HPDE6-E6E7 (cell line): ENCODE measurements at regions not wholly inside any gene's neighbourhood (a gene's known extent, or its start where the extent isn't known, plus 50 kb on each side); places are given as distances from the start of the nearest gene placed in this dataset.

Source experiments
- DNase-seq: peaks from one replicate; pipeline ENCODE4 v3.0.0; 2011; ENCODE audit warnings: missing footprints; ENCODE audit errors: extremely low spot score

- no peak for DNase-seq
Measured at GRCh38 chr21:35849144-35849543, 211.2 kb downstream of the SETD4 start.

- no peak for DNase-seq
Measured at GRCh38 chr21:35843911-35844667, 216.2 kb downstream of the SETD4 start.

- no peak for DNase-seq
Measured at GRCh38 chr21:35840949-35841348, 219.4 kb downstream of the SETD4 start.

- DNase-seq = peak; percentile 36
Measured at GRCh38 chr21:35840197-35840799, 220.0 kb downstream of the SETD4 start.

- no peak for DNase-seq
Measured at GRCh38 chr21:35838987-35839763, 221.2 kb downstream of the SETD4 start.

GRCh38 chr21:35838350-35838749 is 222.0 kb downstream of the SETD4 start:
- no peak for DNase-seq

- DNase-seq = no peak
Measured at GRCh38 chr21:35833991-35834390, 226.3 kb downstream of the SETD4 start.

- no peak for DNase-seq
Measured at GRCh38 chr21:35833388-35833787, 226.9 kb downstream of the SETD4 start.

GRCh38 chr21:35831230-35831629 is 229.1 kb downstream of the SETD4 start:
- DNase-seq = no peak

- no peak for DNase-seq
Measured at GRCh38 chr21:35829067-35829466, 231.3 kb downstream of the SETD4 start.

- DNase-seq = no peak
Measured at GRCh38 chr21:35828161-35828560, 232.2 kb downstream of the SETD4 start.

GRCh38 chr21:35827004-35827403 is 233.3 kb downstream of the SETD4 start:
- no peak for DNase-seq

GRCh38 chr21:35825370-35826353 is 234.7 kb downstream of the SETD4 start:
- no peak for DNase-seq

- no peak for DNase-seq
Measured at GRCh38 chr21:35824136-35824535, 236.2 kb downstream of the SETD4 start.

GRCh38 chr21:35819134-35819533 is 241.2 kb downstream of the SETD4 start:
- no peak for DNase-seq

- no peak for DNase-seq
Measured at GRCh38 chr21:35818597-35818996, 241.7 kb downstream of the SETD4 start.

- DNase-seq = no peak
Measured at GRCh38 chr21:35814858-35815619, 245.3 kb downstream of the SETD4 start.

GRCh38 chr21:35812679-35813078 is 247.6 kb downstream of the SETD4 start:
- DNase-seq = no peak

GRCh38 chr21:35811191-35811806 is 249.0 kb downstream of the SETD4 start:
- no peak for DNase-seq

- no peak for DNase-seq
Measured at GRCh38 chr21:35810431-35810970, 249.8 kb downstream of the SETD4 start.
